SU-DHL-6 (cell line): ENCODE measurements at regions not wholly inside any gene's neighbourhood (a gene's known extent, or its start where the extent isn't known, plus 50 kb on each side); places are given as distances from the start of the nearest gene placed in this dataset.
"Not testable (repeated sequence)": the region's sequence is repeated elsewhere in the genome, so short reads cannot be mapped to it uniquely, and the experiment has no call there.

Experiments used
- H2AFZ ChIP-seq: fragments of 200-600 bp; sonication (generic); 2 replicates; pipeline ENCODE4 v1.6.1; 2014; ENCODE audit warnings: low read depth, mild to moderate bottlenecking, moderate library complexity, mixed read lengths, antibody characterized with exemption, low read length; ENCODE audit not compliant: severe bottlenecking
- H3F3A ChIP-seq: fragments of 200-600 bp; shearing (Covaris generic); 2 replicates; pipeline ENCODE4 v1.6.0; 2016; ENCODE audit warnings: antibody characterized with exemption, mild to moderate bottlenecking; ENCODE audit not compliant: insufficient read depth
- H3K27ac ChIP-seq: fragments of 200-600 bp; sonication (generic); 2 replicates; pipeline ENCODE4 v1.5.1; 2016; ENCODE audit warnings: low read depth, mild to moderate bottlenecking, low read length, moderate library complexity, mixed read lengths
- H3K27me3 ChIP-seq: fragments of 200-600 bp; sonication (generic), shearing (Covaris generic); 2 replicates; pipeline ENCODE4 v1.6.0; 2014; ENCODE audit warnings: mild to moderate bottlenecking, low read length
- H3K36me3 ChIP-seq: fragments of 200-600 bp; sonication (generic); 2 replicates; pipeline ENCODE4 v1.6.1; 2014; ENCODE audit warnings: mild to moderate bottlenecking, low read length, mixed read lengths
- H3K4me2 ChIP-seq: fragments of 300-600, 200-600 bp; shearing (Covaris generic), sonication (generic); 2 replicates; pipeline ENCODE4 v1.6.0; 2014; ENCODE audit warnings: low read length, low read depth, mild to moderate bottlenecking; ENCODE audit not compliant: poor library complexity, severe bottlenecking
- H3K4me3 ChIP-seq: fragments of 200-600 bp; sonication (generic); 2 replicates; pipeline ENCODE4 v1.5.1; 2014; ENCODE audit warnings: antibody characterized with exemption, low read length, mild to moderate bottlenecking, mixed read lengths; ENCODE audit not compliant: insufficient read depth, poor library complexity, severe bottlenecking
- H3K79me2 ChIP-seq: fragments of 200-600 bp; sonication (generic); 2 replicates; pipeline ENCODE4 v1.6.1; 2014; ENCODE audit warnings: mild to moderate bottlenecking, low read length, moderate library complexity; ENCODE audit not compliant: insufficient read depth
- H3K9ac ChIP-seq: fragments of 200-600 bp; sonication (generic); 2 replicates; pipeline ENCODE4 v1.7.0; 2014; ENCODE audit warnings: mild to moderate bottlenecking, low read length
- H3K9me2 ChIP-seq: fragments of 200-600 bp; sonication (generic); replicated peaks from 2 replicates; pipeline ENCODE4 v1.6.1; 2014; ENCODE audit warnings: low read length; ENCODE audit not compliant: insufficient read depth
- H3K9me3 ChIP-seq: fragments of 200-600 bp; sonication (generic); 2 replicates; pipeline ENCODE4 v1.6.1; 2014; ENCODE audit warnings: low read length, mixed read lengths; ENCODE audit not compliant: insufficient read depth
- H4K20me1 ChIP-seq: fragments of 200-600 bp; sonication (generic); 2 replicates; pipeline ENCODE4 v1.6.1; 2014; ENCODE audit warnings: low read depth, mild to moderate bottlenecking, antibody characterized with exemption, low read length, moderate library complexity, mixed read lengths
- CTCF ChIP-seq: fragments of 200-600 bp; sonication (generic); IDR thresholded peaks from one replicate; pipeline ENCODE4 v1.5.1; 2017; ENCODE audit warnings: antibody characterized with exemption, mild to moderate bottlenecking, low read length, moderate library complexity; ENCODE audit not compliant: insufficient read depth, poor library complexity, severe bottlenecking
- EZH2phosphoT487 ChIP-seq: fragments of 200-600 bp; sonication (generic), shearing (Covaris generic); conservative IDR thresholded peaks from 2 replicates; pipeline ENCODE4 v1.6.1; 2018; ENCODE audit warnings: mild to moderate bottlenecking, antibody characterized with exemption, low read length, moderate library complexity, mixed read lengths

- Histone ChIP-seq H2AFZ (no peak overlapping the region), H3K9me2 (no peaks in the 10 kb centered on the region), H3F3A (no peaks in the 10 kb centered on the region), H3K4me3 (no peak overlapping the region), H3K4me2 (no peak overlapping the region), H3K27me3 (no peaks in the 10 kb centered on the region), H4K20me1 (no peaks in the 10 kb centered on the region), H3K9ac (no peak overlapping the region), H3K79me2 (no peaks in the 10 kb centered on the region), H3K9me3 (no peaks in the 10 kb centered on the region), H3K36me3 (no peaks in the 10 kb centered on the region), H3K27ac (no peak overlapping the region)
- TF ChIP-seq CTCF (no peak), EZH2phosphoT487 (no peak)
These were observed 102.3 kb upstream of the LARP1 start for GRCh38 chr5:154652746-154653417.

GRCh38 chr5:154651795-154652194 lies 103.4 kb upstream of the LARP1 start:
- not testable (repeated sequence) for H4K20me1 ChIP-seq, H3F3A ChIP-seq, H3K27me3 ChIP-seq, H3K4me2 ChIP-seq, H3K9me3 ChIP-seq, H2AFZ ChIP-seq, H3K4me3 ChIP-seq, H3K9me2 ChIP-seq, H3K27ac ChIP-seq, H3K9ac ChIP-seq, H3K79me2 ChIP-seq, H3K36me3 ChIP-seq

GRCh38 chr5:154648706-154649105 lies 106.5 kb upstream of the LARP1 start:
- H3K36me3 ChIP-seq = no peaks in the 10 kb centered on the region
- no peak overlapping the region for H3K27ac ChIP-seq
- TF ChIP-seq CTCF = no peak
- TF ChIP-seq EZH2phosphoT487 = no peak
- H4K20me1 ChIP-seq = no peaks in the 10 kb centered on the region
- no peak overlapping the region for H2AFZ ChIP-seq
- H3K9me3 ChIP-seq = no peaks in the 10 kb centered on the region
- H3K27me3 ChIP-seq = no peaks in the 10 kb centered on the region
- no peak overlapping the region for H3K4me2 ChIP-seq
- H3F3A ChIP-seq = no peaks in the 10 kb centered on the region
- no peaks in the 10 kb centered on the region for H3K9me2 ChIP-seq
- H3K79me2 ChIP-seq = no peaks in the 10 kb centered on the region
- no peak overlapping the region for H3K4me3 ChIP-seq
- no peak overlapping the region for H3K9ac ChIP-seq

GRCh38 chr5:154648229-154648628 lies 106.9 kb upstream of the LARP1 start:
- no peaks in the 10 kb centered on the region for H3K79me2 ChIP-seq
- no peaks in the 10 kb centered on the region for H3K36me3 ChIP-seq
- H3K27ac ChIP-seq = no peak overlapping the region
- no peaks in the 10 kb centered on the region for H3K9me3 ChIP-seq
- no peak overlapping the region for H3K4me2 ChIP-seq
- no peaks in the 10 kb centered on the region for H3K9me2 ChIP-seq
- TF ChIP-seq EZH2phosphoT487 (no peak), CTCF (no peak)
- no peaks in the 10 kb centered on the region for H4K20me1 ChIP-seq
- no peak overlapping the region for H2AFZ ChIP-seq
- H3K4me3 ChIP-seq = no peak overlapping the region
- H3F3A ChIP-seq = no peaks in the 10 kb centered on the region
- H3K27me3 ChIP-seq = no peaks in the 10 kb centered on the region
- no peak overlapping the region for H3K9ac ChIP-seq
